ENCODE measurements at regions not wholly inside any gene's neighbourhood (a gene's known extent, or its start where the extent isn't known, plus 50 kb on each side); places are given as distances from the start of the nearest gene placed in this dataset.
"Not testable (repeated sequence)": the region's sequence is repeated elsewhere in the genome, so short reads cannot be mapped to it uniquely, and the experiment has no call there.

GRCh38 chr20:22529150-22530019 lies 55.0 kb downstream of the FOXA2 start:
- DNase-seq: no peak

DNA sequence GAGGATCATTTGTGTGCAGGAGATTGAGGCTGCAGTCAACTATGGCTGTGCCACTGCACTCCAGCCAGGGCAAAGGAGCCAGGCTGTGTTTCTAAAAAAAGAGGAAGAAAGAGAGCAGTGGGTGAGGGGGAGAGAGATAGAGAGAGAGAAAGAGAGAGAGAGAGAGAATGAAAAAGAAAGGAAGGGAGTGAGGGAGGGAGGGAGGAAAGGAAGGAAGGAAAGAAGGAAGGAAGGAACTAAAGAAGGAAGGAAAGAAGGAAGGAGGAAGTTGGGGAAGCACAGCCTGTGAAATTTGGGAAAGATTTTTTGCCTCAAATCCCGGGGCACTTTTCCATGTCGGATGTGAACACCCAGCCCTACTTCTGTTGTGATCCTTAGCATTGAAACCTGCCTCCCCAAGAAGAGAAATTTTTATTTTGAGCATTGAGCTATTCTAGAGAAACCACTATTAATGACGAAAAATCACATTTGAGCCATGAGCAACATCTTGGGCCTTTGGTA lies 57.8 kb downstream of the FOXA2 start:
- no peak for DNase-seq

- no peak for DNase-seq
Measured at GRCh38 chr20:22525821-22526220, 58.6 kb downstream of the FOXA2 start.

GRCh38 chr20:22525069-22525820 lies 59.1 kb downstream of the FOXA2 start:
- no peak for DNase-seq

- DNase-seq: no peak
Measured at GRCh38 chr20:22524393-22525015, 59.9 kb downstream of the FOXA2 start.

GRCh38 chr20:22523499-22524392 lies 60.6 kb downstream of the FOXA2 start:
- DNase-seq: no peak

- DNase-seq: no peak
Measured at GRCh38 chr20:22523128-22523498, 61.3 kb downstream of the FOXA2 start.

GRCh38 chr20:22522701-22523100 lies 61.7 kb downstream of the FOXA2 start:
- DNase-seq: no peak

GRCh38 chr20:22521940-22522339 lies 62.4 kb downstream of the FOXA2 start:
- not testable (repeated sequence) for DNase-seq

GRCh38 chr20:22520381-22520780 lies 64.0 kb downstream of the FOXA2 start:
- DNase-seq: no peak

GRCh38 chr20:22515264-22515663 lies 69.1 kb downstream of the FOXA2 start:
- no peak for DNase-seq

- no peak for DNase-seq
Measured at GRCh38 chr20:22513574-22513973, 70.8 kb downstream of the FOXA2 start.

- DNase-seq: no peak
Measured at GRCh38 chr20:22512911-22513489, 71.4 kb downstream of the FOXA2 start.

- no peak for DNase-seq
Measured at GRCh38 chr20:22511943-22512910, 72.1 kb downstream of the FOXA2 start.

DNA sequence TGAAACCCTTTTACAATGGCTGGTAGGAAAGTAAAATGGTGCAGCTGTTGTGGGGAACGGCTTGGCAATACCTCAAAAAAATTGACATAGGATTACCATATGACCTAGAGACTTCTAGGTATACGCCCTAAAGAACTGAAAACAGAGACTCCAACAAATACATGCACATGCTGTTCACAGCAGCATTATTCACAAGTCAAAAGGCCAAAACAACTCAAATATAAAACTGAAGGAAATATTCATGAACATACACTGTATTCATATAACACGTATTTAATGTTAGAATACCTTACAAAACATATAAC lies 74.6 kb downstream of the FOXA2 start:
- no peak for DNase-seq

- no peak for DNase-seq
Measured at GRCh38 chr20:22509090-22509842, 75.1 kb downstream of the FOXA2 start.

- DNase-seq: no peak
Measured at GRCh38 chr20:22508426-22508825, 75.9 kb downstream of the FOXA2 start.

DNA sequence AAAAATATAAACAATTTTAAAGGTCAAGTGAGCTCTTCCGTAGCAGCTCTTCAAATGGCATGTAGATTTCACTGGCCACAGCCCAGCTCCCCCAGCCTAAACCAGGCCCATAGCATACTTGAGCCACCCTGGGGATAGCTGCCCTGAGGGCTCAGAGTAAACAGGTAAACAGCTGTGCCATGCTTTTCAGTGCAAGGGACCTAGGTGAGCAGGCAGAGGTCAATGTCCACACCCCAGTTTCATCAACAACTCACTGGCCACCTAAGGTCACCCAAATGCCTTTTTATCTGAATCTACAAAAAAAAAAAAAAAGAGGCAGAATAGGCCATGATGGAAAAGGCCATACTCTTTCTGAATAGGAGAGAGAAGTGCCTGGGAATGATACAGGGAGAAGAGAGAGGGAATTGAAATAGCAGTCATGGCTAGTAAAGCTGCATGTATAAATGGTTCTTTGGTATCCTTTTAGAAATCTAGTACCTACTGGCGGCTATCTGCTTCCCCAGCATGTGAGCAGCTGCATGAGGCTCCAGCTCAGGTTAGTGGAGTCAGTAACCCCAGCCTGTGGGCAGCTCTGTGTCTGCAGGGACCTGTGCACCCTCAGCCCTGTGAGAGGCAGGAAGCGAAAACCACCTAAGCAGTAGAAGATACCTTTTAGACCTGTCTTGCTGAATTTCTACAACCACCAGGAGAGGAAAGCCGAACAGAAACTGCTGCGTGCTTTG lies 77.0 kb downstream of the FOXA2 start:
- DNase-seq: no peak

DNA sequence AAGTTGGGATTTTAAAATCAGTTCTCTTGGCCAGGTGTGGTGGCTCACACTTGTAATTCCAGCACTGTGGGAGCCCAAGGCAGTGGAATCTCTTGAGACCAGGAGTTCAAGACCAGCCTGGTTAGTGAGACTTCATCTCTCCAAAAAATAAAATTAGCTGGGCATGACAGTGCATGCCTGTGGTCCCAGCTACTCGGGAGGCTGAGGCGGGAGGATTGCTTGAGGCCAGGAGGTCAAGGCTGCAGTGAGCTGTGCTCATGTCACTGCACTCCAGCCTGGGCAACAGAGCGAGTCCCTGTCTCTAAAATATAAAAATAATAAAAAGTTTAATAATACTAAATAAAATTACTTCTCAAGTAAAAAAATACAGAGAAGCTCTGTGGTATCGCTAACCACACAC lies 77.5 kb downstream of the FOXA2 start:
- no peak for DNase-seq
